Renal cortical epithelial cell (primary cell): ENCODE measurements at regions not wholly inside any gene's neighbourhood (a gene's known extent, or its start where the extent isn't known, plus 50 kb on each side); places are given as distances from the start of the nearest gene placed in this dataset.
A peak's percentile ranks its signal among the peaks of the same experiment; 100 is the strongest.
"Not testable (repeated sequence)": the region's sequence is repeated elsewhere in the genome, so short reads cannot be mapped to it uniquely, and the experiment has no call there.

Experiments used
- DNase-seq: peaks from one replicate; pipeline ENCODE4 v3.0.0-alpha.2; 2011; ENCODE audit warnings: low read depth

GRCh38 chr11:82049199-82049598 lies 684.5 kb downstream of the FAM181B start:
- peak; percentile 70 for DNase-seq

- no peak for DNase-seq
Observed at GRCh38 chr11:82047200-82047599, 686.5 kb downstream of the FAM181B start.

- DNase-seq: peak; percentile 82
Observed at GRCh38 chr11:82046778-82047177, 686.9 kb downstream of the FAM181B start.

GRCh38 chr11:82045748-82046457 lies 687.8 kb downstream of the FAM181B start:
- peak; percentile 52 for DNase-seq

- peak; percentile 69 for DNase-seq
Observed at GRCh38 chr11:82043316-82043715, 690.3 kb downstream of the FAM181B start.

GRCh38 chr11:82041764-82042163 lies 691.9 kb downstream of the FAM181B start:
- DNase-seq: no peak

- DNase-seq: peak; percentile 9
Observed at GRCh38 chr11:82038154-82038553, 695.5 kb downstream of the FAM181B start.

GRCh38 chr11:82034527-82034926 lies 699.1 kb downstream of the FAM181B start:
- DNase-seq: no peak

- DNase-seq: not testable (repeated sequence)
Observed at GRCh38 chr11:82027335-82027734, 706.3 kb downstream of the FAM181B start.

- DNase-seq: no peak
Observed at GRCh38 chr11:82024760-82025159, 708.9 kb downstream of the FAM181B start.

GRCh38 chr11:82012276-82012675 lies 721.4 kb downstream of the FAM181B start:
- peak; percentile 90 for DNase-seq

GRCh38 chr11:82009133-82009532 lies 724.5 kb downstream of the FAM181B start:
- DNase-seq: no peak

- no peak for DNase-seq
Observed at GRCh38 chr11:82007521-82007920, 726.1 kb downstream of the FAM181B start.

GRCh38 chr11:82004537-82005213 lies 729.0 kb downstream of the FAM181B start:
- no peak for DNase-seq

GRCh38 chr11:82003671-82004515 lies 729.8 kb downstream of the FAM181B start:
- peak; percentile 69 for DNase-seq

- DNase-seq: no peak
Observed at GRCh38 chr11:82003024-82003423, 730.6 kb downstream of the FAM181B start.

GRCh38 chr11:81995889-81996288 lies 737.8 kb downstream of the FAM181B start:
- DNase-seq: peak; percentile 3

- peak; percentile 79 for DNase-seq
Observed at GRCh38 chr11:81993755-81994154, 739.9 kb downstream of the FAM181B start.

GRCh38 chr11:81990659-81991443 lies 742.8 kb downstream of the FAM181B start:
- no peak for DNase-seq

- peak; percentile 97 for DNase-seq
Observed at GRCh38 chr11:81989093-81989492, 744.6 kb downstream of the FAM181B start.

GRCh38 chr11:81987829-81988472 lies 745.7 kb downstream of the FAM181B start:
- DNase-seq: peak; percentile 91
